Erythroblast (primary cell): ENCODE measurements at regions not wholly inside any gene's neighbourhood (a gene's known extent, or its start where the extent isn't known, plus 50 kb on each side); places are given as distances from the start of the nearest gene placed in this dataset.

Experiments used
- DNase-seq, 2 experiments: peaks; one replicate each; lab custom pipeline; 2025; lab: John Stamatoyannopoulos, UW
- GATA1 ChIP-seq: IDR thresholded peaks from 2 replicates; pipeline ENCODE4 v1.6.1; 2011; ENCODE audit warnings: low read depth, mild to moderate bottlenecking, control low read depth, low read length, moderate library complexity
- POLR2A ChIP-seq: IDR thresholded peaks from 2 replicates; pipeline ENCODE4 v1.6.1; 2011; ENCODE audit warnings: mild to moderate bottlenecking, low read length

DNA sequence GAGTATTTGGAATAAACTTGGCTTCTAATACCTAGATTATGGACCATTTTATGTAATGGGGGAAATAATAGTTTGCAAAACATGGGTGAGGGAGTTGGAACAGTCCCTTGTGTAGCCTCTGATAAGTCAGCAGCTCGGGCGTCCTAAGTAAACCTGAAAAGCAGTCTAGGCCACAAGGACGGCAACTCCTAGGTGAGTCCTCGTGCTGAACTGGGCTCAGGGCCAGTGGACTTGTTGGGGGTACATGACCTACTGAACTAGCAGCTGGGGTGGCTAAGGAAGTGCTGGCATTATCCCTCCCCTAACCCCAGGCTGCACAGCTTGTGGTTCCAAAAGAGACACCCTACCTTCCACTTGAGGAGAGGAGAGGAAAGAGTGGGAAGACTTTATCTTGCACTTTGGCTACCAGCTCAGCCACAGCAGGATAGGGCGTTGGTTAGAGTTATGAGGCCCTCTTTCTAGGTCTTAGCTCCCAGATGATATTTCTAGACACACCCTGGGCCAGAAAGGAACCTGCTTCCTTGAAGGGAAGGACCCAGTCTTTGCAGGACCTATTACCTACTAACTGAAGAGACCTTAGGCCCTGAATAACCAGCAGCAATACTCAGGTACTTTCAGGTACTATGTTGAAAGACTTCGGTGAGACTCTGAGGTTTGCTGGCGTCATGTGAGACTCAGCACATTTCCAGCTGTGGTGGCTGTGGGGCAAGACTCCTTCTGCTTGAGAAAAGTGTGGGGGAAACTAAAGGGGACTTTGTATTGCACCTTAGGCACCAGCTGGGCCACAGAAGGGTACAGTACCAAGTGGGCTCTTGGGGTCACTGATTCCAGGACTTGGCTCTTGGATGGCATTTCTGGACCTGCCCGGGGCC is 71.0 kb downstream of the AQP4 start:
- DNase-seq, result no peak
- TF ChIP-seq GATA1 (no peak), POLR2A (no peak)

DNA sequence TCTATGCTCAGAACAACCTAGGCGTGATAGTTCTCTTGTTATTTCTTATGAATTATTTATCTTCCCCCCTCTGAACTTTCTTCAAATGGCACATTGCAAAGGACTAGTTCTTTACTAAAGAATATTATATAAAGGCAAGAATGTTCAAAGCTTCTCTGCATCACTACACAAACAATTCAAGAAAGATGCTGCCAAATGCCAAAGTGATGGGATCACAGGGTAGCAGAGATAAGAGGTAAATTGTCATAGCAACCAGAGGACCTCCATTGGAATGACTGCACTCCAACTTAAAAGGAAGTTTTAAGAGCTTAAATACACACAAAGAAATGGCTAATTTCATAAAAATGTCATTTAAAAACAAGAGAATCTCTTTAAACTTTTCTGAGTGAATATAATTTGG is 72.8 kb downstream of the AQP4 start:
- DNase-seq, result no peak
- no peak for TF ChIP-seq POLR2A
- no peak for TF ChIP-seq GATA1

GRCh38 chr18:26791676-26792075 is 73.8 kb downstream of the AQP4 start:
- DNase-seq, result no peak
- TF ChIP-seq GATA1 (no peak), POLR2A (no peak)

- no peak for TF ChIP-seq GATA1
- no peak for TF ChIP-seq POLR2A
- no peak for DNase-seq
These were observed 80.9 kb downstream of the AQP4 start for GRCh38 chr18:26784599-26784998.

GRCh38 chr18:26783170-26783569 is 82.3 kb downstream of the AQP4 start:
- TF ChIP-seq GATA1 (no peak), POLR2A (no peak)
- no peak for DNase-seq

GRCh38 chr18:26780520-26781325 is 84.8 kb downstream of the AQP4 start:
- no peak for DNase-seq
- TF ChIP-seq GATA1 (no peak), POLR2A (no peak)

- no peak for DNase-seq
- no peak for TF ChIP-seq POLR2A
- TF ChIP-seq GATA1, result no peak
These were observed 87.5 kb downstream of the AQP4 start for GRCh38 chr18:26778054-26778393.

- TF ChIP-seq GATA1, result no peak
- no peak for TF ChIP-seq POLR2A
- DNase-seq, result no peak
These were observed 88.0 kb downstream of the AQP4 start for GRCh38 chr18:26777351-26778053.

GRCh38 chr18:26772691-26773090 is 92.8 kb downstream of the AQP4 start:
- no peak for TF ChIP-seq POLR2A
- no peak for TF ChIP-seq GATA1
- no peak for DNase-seq

DNA sequence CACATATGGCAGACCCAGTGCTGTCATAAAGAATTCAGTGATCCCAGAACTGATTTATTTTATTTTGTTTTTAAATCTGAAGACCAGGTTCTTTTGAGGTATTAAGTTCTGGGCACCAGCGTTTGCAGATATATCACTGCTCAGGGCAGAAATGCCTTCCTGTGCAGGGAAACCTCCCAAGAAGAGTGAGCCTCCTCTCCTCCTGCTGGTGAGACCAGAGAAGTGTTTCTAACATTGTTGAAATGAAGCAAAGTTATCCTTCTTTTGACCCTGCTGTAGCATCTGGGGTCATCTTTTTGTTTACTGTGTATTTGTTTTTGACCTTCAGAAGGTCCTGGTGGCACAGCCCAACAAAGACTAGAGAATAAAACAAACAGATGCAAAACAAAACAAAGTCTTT is 94.0 kb downstream of the AQP4 start:
- no peak for DNase-seq
- TF ChIP-seq GATA1 (no peak), POLR2A (no peak)

- DNase-seq, result no peak
- TF ChIP-seq POLR2A, result no peak
These were observed 97.1 kb downstream of the AQP4 start for GRCh38 chr18:26768385-26768784.

GRCh38 chr18:26765498-26765897 is 100.0 kb downstream of the AQP4 start:
- no peak for DNase-seq
- TF ChIP-seq GATA1 (no peak), POLR2A (no peak)

- DNase-seq, result no peak
- TF ChIP-seq POLR2A (no peak), GATA1 (no peak)
These were observed 100.9 kb downstream of the AQP4 start for GRCh38 chr18:26764586-26764985.

DNA sequence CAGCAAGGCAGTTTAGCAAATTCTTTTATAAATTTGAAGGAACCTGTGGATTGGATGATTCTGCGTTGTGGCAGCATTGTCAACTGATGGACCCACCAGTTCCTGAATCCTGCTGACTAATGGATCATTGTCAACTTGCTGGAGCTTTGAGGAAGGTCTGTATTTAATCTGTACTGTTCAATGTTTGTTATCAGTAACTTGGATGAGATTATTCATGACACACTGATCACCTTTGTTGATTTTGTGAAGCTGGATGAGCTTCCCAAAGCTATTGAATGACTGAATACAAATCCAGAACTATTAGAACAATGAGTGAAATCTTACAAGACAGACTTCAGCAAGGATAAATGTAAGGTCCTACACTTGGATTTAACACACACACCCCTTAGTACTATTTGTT is 101.3 kb downstream of the AQP4 start:
- no peak for DNase-seq
- TF ChIP-seq GATA1 (no peak), POLR2A (no peak)
